ENCODE measurements at regions not wholly inside any gene's neighbourhood (a gene's known extent, or its start where the extent isn't known, plus 50 kb on each side); places are given as distances from the start of the nearest gene placed in this dataset.

GRCh38 chr7:130880668-130881067, 146.7 kb upstream of the KLF14 start:
- DNase-seq (ENCODE audit: low read depth) = no peak

DNA sequence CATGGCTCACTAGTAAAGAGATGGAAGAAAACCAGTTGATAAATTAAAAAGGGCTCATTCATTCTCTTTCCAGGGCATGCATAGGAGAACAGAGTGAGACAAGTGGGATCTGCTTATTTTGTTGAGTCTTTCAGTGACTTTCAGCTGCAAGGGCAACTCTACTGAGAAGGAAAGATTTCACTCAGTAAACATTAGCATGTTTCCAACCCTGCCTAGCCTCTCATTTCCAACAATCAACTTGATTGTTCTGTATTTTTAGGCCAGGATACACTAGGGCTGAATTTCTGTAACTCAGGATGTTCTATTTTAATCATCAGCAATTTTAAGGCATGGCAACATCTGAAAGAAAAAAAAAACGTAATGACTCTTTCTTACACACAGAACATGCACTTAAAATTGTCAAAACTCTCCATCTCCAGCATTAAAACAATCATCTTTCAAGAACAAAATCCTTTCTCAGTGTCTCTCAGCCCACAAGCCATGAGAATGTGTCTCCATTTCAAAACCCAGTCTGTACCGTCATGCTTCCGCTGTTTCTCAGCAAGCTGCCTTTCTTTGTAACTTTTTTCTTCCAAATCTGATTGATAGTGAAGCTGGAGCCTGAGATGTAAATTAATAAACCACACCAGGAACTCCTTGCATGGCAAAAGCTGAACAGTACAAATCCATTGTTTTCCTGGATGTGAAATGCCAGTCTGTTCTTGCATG, 147.2 kb upstream of the KLF14 start:
- DNase-seq (ENCODE audit: low read depth) = no peak

GRCh38 chr7:130881799-130882141, 147.8 kb upstream of the KLF14 start:
- no peak for DNase-seq (ENCODE audit: low read depth)

- no peak for DNase-seq (ENCODE audit: low read depth)
Measured at GRCh38 chr7:130882396-130882795, 148.4 kb upstream of the KLF14 start.

DNA sequence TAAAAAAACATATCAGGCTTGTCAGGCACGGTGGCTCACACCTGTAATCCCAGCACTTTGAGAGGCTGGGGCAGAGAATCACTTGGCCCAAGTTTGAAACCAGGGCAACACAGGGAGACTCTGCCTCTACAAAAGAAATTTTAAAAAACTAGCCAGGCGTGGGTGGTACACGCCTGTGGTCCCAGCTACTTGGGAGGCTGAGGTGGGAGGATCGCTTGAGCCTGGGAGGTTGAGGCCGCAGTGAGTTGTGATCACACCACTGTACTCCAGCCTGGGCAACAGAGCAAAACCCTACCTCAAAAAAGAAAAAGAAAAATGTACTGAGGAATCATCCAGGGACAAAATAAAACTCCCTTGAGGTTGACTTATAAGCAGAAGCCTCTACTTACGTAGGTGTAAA, 149.9 kb upstream of the KLF14 start:
- no peak for DNase-seq (ENCODE audit: low read depth)

GRCh38 chr7:130884437-130885417, 150.7 kb upstream of the KLF14 start:
- DNase-seq (ENCODE audit: low read depth) = no peak

DNA sequence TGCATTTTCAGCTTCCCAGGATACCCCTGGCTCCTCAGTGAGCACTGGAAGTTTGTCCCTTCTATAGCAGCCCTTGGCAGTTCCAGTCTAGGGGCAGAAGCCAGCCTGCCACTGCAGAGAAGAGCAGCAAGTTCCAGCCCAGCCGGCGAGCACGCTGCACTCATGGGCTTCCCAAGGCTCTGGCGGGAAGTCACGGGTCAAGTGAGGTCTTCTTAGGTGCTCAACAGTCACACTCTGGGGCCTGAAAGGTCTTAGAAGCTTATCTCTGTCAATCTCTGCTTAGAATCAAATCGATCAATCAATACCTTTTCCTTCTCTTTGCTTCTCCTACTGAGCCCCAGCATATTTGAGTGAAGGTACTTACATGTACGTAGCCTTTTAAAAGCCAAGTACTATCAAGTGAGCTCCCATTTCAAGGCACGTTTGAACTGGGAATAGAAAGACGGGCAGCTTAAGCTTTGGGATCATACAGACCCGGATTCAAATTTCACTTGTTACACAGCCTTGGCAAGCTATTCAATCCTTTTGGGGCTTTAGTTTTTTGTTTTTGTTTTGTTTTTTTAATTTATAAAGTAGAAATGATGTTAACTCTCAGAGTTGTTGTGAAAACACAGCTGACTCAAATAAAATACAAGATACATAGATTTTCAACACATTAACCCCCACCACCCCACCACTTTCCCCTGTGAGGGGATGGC, 152.6 kb upstream of the KLF14 start:
- no peak for DNase-seq (ENCODE audit: low read depth)

- no peak for DNase-seq (ENCODE audit: low read depth)
Measured at GRCh38 chr7:130887182-130887956, 153.4 kb upstream of the KLF14 start.

DNA sequence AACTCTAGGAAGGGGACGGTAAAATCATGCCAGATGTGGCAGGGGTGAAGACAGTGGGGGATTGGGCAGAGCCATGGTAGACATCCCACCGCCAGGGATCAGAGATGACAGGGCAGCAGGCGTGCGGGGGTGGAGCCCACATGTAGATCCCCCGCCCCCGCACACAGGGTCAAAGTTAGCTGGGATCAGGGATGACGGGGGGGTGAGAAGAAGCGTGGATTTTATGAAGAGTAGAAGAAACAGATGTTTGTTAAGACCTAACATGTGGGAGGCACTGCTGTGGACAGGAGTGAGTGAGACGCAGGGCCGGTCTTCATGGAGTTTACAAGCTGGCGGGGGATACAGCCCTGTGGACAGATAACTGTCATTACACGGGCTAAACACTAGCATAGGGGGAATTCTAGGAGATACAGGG, 154.0 kb upstream of the KLF14 start:
- no peak for DNase-seq (ENCODE audit: low read depth)

DNA sequence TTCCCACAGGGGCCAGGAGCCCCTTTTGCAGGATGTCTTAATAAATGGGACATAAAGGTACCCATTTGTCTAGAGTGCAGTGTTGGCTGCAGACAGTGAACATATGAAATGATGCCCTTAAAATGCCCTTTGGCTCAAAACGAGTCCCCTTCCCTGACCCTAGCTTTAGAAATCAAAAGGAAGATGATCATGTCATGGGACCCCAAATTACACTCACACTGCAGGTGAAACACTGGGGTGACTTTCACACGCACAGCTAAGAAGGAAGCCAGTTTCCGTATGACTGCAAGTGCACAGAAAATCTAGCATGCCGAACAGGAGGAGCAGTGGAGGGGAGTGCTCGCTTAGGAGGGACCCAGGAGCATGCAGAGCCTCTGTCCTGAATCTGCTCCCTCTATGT, 154.5 kb upstream of the KLF14 start:
- no peak for DNase-seq (ENCODE audit: low read depth)

GRCh38 chr7:130890176-130891020, 156.4 kb upstream of the KLF14 start:
- peak; percentile 87 for DNase-seq (ENCODE audit: low read depth)

- peak; percentile 92 for DNase-seq (ENCODE audit: low read depth)
Measured at GRCh38 chr7:130891254-130892094, 157.5 kb upstream of the KLF14 start.

DNA sequence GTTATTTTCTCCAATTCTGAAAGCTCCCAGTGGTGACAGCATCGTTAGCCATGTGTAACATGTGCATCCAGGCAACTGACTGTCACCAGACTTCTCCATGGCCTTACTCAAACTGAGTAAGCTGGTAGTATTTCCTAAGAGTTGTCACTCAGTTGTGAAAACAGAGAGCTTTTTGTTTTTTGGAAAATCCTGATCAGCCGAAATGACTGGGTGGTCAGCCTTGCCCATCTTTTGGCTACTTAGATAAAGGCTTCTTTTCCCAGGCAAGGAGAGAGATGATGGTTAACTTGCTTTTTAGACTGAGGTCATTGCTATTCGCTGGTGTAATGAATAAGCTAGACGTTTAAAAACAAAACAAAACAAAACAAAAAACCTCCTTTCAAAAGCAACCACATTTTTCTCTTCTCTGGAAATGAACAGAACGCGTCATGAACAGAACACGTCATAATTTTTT, 159.5 kb upstream of the KLF14 start:
- no peak for DNase-seq (ENCODE audit: low read depth)

GRCh38 chr7:130894146-130894908, 160.3 kb upstream of the KLF14 start:
- DNase-seq (ENCODE audit: low read depth) = no peak

DNA sequence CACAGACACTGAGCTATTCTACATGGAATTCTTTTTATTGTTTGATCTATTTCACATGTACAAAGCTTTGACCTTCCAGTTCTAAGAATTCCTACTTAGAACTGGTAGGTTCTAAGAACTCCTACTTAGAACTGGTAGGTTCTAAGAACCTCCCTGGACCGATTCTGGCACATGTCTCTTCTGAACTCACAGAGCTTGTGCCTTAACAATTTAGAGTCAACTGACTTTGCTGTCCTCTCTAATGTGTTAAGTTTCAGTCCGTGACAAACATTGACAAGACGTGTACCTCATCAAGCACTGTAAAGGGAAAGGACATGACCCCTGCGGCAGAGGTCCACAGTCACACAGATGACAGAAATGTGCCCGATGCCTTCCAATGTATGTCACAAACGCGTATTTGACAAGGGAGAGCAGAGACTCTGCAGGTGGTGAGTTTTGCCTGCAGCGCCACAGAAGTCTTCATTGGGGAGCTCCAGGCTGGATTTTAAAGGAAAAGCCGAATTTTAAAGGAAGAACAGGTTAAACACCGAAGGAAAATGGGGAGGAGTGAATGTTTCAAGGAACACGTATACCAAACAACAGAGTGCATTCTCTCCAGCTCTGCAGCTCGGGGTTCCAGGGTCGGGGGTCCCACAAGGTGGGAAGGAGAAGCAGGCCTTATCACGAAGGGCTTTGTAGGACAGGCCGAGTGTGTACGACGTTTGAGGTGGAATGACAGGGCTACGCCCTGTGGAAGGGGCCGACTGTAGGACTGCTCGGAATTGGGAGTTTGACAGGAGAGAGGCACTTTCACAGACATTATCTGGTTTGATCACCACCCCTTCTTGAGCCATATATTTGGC, 161.1 kb upstream of the KLF14 start:
- no peak for DNase-seq (ENCODE audit: low read depth)

DNA sequence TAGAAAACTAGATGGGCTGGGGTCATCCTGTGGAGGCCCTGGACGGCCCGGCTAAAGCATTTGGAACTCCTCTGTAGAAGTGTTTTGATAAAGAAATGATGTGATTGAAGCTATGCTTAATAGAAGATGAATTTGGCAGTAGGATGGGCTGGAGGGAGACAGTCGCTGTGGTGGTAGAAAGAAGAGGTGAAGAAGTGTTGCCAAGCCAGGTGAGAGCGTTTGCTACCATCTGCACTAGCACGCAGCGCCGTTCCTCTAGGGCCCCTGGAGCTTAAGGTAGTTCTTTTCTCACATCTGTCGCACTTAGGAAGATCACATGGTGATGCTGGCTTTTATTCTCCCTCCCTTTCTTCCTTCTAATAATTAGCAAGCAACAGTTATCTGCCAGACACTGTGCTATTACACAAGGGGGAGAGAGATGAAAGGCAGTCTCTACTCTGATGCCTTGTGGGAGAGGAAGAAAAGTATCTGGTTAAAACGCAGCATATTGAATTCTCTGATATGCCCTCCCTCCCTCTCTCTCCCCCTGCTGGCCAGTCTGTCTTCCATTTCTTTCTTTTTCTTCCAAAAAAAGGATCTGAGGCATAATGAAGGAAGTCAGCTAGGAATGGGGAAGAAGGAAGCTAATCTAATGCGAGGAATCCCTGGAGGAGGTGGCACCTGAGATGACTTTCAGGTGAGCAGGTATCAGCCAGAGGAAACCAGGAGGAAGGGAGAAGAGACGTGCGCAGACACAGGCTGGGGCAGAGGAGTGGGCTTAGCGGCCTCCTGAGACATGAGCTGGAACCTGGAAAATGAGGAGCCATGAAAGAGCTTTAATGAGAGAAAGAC, 162.3 kb upstream of the KLF14 start:
- no peak for DNase-seq (ENCODE audit: low read depth)

GRCh38 chr7:130896898-130897514, 163.0 kb upstream of the KLF14 start:
- DNase-seq (ENCODE audit: low read depth) = peak; percentile 74
